ENCODE measurements at regions not wholly inside any gene's neighbourhood (a gene's known extent, or its start where the extent isn't known, plus 50 kb on each side); places are given as distances from the start of the nearest gene placed in this dataset.

DNA sequence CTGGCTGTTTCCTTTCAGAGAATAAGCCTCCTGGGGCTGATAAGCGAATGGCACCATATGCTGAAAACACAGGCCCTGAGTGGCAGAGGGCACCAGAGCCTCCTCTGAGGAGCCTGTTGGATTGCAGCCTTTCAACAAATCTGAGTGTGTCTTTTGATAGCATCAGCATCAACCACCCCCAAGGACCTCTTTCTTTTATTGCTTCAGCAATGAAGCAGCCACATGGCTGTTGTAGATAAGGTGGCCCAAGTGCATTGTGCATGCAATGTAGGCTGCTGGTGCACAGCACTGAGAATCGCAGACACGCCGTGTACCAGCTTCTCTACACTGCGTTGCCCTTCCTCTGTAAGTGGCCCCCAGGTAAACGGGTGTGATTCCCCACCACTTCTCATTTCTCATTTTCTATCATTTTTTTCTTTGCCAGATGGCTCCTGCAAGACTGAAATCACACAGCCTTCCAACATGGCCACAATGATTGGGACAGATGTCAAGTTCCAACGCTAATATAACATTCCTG is 191.7 kb downstream of the DAD1 start:
- TF ChIP-seq, protein P1, sequence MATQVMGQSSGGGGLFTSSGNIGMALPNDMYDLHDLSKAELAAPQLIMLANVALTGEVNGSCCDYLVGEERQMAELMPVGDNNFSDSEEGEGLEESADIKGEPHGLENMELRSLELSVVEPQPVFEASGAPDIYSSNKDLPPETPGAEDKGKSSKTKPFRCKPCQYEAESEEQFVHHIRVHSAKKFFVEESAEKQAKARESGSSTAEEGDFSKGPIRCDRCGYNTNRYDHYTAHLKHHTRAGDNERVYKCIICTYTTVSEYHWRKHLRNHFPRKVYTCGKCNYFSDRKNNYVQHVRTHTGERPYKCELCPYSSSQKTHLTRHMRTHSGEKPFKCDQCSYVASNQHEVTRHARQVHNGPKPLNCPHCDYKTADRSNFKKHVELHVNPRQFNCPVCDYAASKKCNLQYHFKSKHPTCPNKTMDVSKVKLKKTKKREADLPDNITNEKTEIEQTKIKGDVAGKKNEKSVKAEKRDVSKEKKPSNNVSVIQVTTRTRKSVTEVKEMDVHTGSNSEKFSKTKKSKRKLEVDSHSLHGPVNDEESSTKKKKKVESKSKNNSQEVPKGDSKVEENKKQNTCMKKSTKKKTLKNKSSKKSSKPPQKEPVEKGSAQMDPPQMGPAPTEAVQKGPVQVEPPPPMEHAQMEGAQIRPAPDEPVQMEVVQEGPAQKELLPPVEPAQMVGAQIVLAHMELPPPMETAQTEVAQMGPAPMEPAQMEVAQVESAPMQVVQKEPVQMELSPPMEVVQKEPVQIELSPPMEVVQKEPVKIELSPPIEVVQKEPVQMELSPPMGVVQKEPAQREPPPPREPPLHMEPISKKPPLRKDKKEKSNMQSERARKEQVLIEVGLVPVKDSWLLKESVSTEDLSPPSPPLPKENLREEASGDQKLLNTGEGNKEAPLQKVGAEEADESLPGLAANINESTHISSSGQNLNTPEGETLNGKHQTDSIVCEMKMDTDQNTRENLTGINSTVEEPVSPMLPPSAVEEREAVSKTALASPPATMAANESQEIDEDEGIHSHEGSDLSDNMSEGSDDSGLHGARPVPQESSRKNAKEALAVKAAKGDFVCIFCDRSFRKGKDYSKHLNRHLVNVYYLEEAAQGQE (IDR thresholded peaks at IDR 0.05; ENCODE audit: insufficient read depth in 1 of 2, low read depth in 2 of 2, low read length in 2 of 2) = no peak
- TF ChIP-seq FOXP2 (optimal IDR thresholded peaks at IDR 0.05; ENCODE audit: borderline replicate concordance, extremely low read depth, extremely low read length, insufficient read depth) (no peak), TAF1 (IDR thresholded peaks at IDR 0.05; ENCODE audit: borderline replicate concordance, insufficient read depth, low read length) (no peak), POLR2AphosphoS5 (IDR thresholded peaks at IDR 0.05; ENCODE audit: low read depth, low read length) (no peak), SIN3A (IDR thresholded peaks at IDR 0.05; ENCODE audit: borderline replicate concordance, insufficient read depth, low read length) (no peak)

DNA sequence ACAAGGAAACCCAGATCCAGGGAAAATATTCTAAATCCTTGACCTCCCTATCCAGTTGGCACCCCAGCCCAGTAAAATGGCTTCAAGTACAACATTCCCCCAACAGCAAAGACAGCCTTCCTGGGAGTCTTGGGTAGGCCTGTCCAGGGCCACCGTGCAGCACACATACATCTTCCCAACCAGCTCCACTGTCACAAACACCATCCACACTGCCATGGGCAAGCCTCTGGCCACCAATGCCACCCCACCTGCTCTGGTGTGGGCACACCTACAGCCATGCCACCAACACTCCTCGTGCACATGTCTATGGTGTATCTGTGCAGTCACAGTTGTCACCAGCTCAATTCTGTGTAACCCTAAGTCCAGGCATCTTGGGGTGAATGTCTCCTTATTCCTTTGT is 193.2 kb downstream of the DAD1 start:
- no peak for TF ChIP-seq POLR2AphosphoS5 (IDR thresholded peaks at IDR 0.05; ENCODE audit: low read depth, low read length)
- TF ChIP-seq SIN3A (IDR thresholded peaks at IDR 0.05; ENCODE audit: borderline replicate concordance, insufficient read depth, low read length) = no peak
- TF ChIP-seq TAF1 (IDR thresholded peaks at IDR 0.05; ENCODE audit: borderline replicate concordance, insufficient read depth, low read length) = no peak
- TF ChIP-seq, protein P1 (IDR thresholded peaks at IDR 0.05; ENCODE audit: insufficient read depth in 1 of 2, low read depth in 2 of 2, low read length in 2 of 2) = no peak
- TF ChIP-seq FOXP2 (optimal IDR thresholded peaks at IDR 0.05; ENCODE audit: borderline replicate concordance, extremely low read depth, extremely low read length, insufficient read depth) = no peak

DNA sequence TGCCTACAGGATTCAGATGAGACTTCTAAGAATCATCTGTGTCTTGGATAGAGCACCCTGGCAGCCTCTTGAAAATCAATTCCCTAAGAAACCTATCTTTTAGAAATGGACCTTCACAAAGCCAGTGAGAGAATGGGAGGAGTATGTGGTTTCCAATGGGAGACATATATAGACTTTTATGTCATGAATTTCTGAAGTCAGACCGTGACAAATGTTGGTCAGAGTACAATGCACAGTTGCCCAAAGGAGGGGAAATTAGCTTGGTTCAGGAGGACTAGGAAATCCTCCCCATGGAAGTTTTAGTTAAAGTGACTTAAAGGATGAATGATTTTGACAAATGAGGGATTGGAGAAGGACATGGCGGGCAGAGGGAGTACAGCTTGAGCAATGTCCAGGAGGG is 194.4 kb downstream of the DAD1 start:
- no peak for TF ChIP-seq SIN3A (IDR thresholded peaks at IDR 0.05; ENCODE audit: borderline replicate concordance, insufficient read depth, low read length)
- no peak for TF ChIP-seq POLR2AphosphoS5 (IDR thresholded peaks at IDR 0.05; ENCODE audit: low read depth, low read length)
- TF ChIP-seq FOXP2 (optimal IDR thresholded peaks at IDR 0.05; ENCODE audit: borderline replicate concordance, extremely low read depth, extremely low read length, insufficient read depth) = no peak
- no peak for TF ChIP-seq TAF1 (IDR thresholded peaks at IDR 0.05; ENCODE audit: borderline replicate concordance, insufficient read depth, low read length)
- TF ChIP-seq, protein P1 (IDR thresholded peaks at IDR 0.05; ENCODE audit: insufficient read depth in 1 of 2, low read depth in 2 of 2, low read length in 2 of 2) = no peak

DNA sequence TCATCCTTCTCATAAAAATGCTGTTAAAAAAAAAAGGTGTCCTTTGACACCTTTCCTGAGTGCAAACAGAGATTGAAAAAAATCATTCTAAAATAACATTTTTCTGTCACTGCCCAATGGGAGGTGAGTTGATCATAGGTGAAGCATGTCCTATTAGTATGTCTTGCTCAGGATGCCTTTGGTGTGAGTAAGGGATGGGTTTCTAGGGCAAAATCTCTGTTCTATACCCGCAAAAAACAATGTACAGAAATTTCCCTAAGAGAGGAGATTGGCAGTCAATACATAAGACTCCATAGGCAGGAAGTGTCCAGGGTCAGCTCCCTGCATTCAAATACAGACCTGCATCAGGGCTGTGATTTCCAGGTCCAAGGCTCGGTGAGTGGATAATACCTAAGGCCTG is 195.2 kb downstream of the DAD1 start:
- TF ChIP-seq SIN3A (IDR thresholded peaks at IDR 0.05; ENCODE audit: borderline replicate concordance, insufficient read depth, low read length) = no peak
- TF ChIP-seq, protein P1 (IDR thresholded peaks at IDR 0.05; ENCODE audit: insufficient read depth in 1 of 2, low read depth in 2 of 2, low read length in 2 of 2) = no peak
- TF ChIP-seq POLR2AphosphoS5 (IDR thresholded peaks at IDR 0.05; ENCODE audit: low read depth, low read length) = no peak
- no peak for TF ChIP-seq TAF1 (IDR thresholded peaks at IDR 0.05; ENCODE audit: borderline replicate concordance, insufficient read depth, low read length)
- TF ChIP-seq FOXP2 (optimal IDR thresholded peaks at IDR 0.05; ENCODE audit: borderline replicate concordance, extremely low read depth, extremely low read length, insufficient read depth) = no peak

Data from PFSK-1 (cell line).